HepG2 (cell line): ENCODE measurements at regions not wholly inside any gene's neighbourhood (a gene's known extent, or its start where the extent isn't known, plus 50 kb on each side); places are given as distances from the start of the nearest gene placed in this dataset.

Source experiments
- ATAC-seq: fragments of 200-7000 bp; cut with Tn5 transposase; 3 replicates; pipeline ENCODE4 v1.9.1; 2020; ENCODE audit warnings: mild to moderate bottlenecking, moderate library complexity
- BruUV-seq: library from RNA; stranded (reverse); fragments of 400-500 nt; replicated peaks from 2 replicates; lab custom pipeline; 2021; lab: Mats Ljungman, UMichigan
- CTCF ChIA-PET: fragments of 300-600 bp; formaldehyde crosslinking; extraction: SDS; loops from one replicate; lab custom pipeline; 2021; ENCODE audit warnings: low total read pairs, inconsistent platforms, low intra/inter-chr PET ratio; lab: Yijun Ruan, JAX
- POLR2A ChIA-PET: fragments of 350-600 bp; sonication (Branson Sonifier 250); formaldehyde crosslinking; loops from one replicate; lab custom pipeline; 2020; ENCODE audit warnings: antibody characterized with exemption, inconsistent platforms; lab: Yijun Ruan, JAX
- DNase-seq: peaks from one replicate; pipeline ENCODE4 v3.0.0-alpha.2; 2015; ENCODE audit warnings: low spot score
- FAIRE-seq: peaks from 3 replicates; lab custom pipeline; 2011; peaks lifted over from hg19 to GRCh38; lab: Jason Lieb, UNC
- H2AFZ ChIP-seq: one replicate; pipeline ENCODE4 v1.6.1; 2011; ENCODE audit warnings: low read length, inconsistent platforms
- H3K27ac ChIP-seq: fragments of 300-600 bp; 3 replicates; pipeline ENCODE4 v1.8.0; 2011; ENCODE audit warnings: mixed run types, mild to moderate bottlenecking, mixed read lengths, low read length, inconsistent platforms; ENCODE audit not compliant: insufficient read depth; ENCODE audit errors: extremely low read length
- H3K27me3 ChIP-seq, 2 experiments: fragments of 200-600 bp in 1 of 2; 2 replicates in 1 of 2; 3 replicates in 1 of 2; pipeline versions ENCODE4 v1.6.0 to v1.8.0; 2011; ENCODE audit warnings: low read length in 2 of 2, mild to moderate bottlenecking in 2 of 2, moderate library complexity in 2 of 2, inconsistent platforms in 1 of 2; ENCODE audit not compliant: insufficient read depth in 2 of 2, control insufficient read depth in 1 of 2
- H3K36me3 ChIP-seq, 2 experiments: fragments of 200-600 bp in 1 of 2; replicated peaks in 1 of 2; 2 replicates in 1 of 2; 3 replicates in 1 of 2; pipeline versions ENCODE4 v1.5.1 to v1.8.0; 2011; ENCODE audit warnings: low read length in 2 of 2, inconsistent platforms in 1 of 2; ENCODE audit not compliant: insufficient read depth in 2 of 2, control insufficient read depth in 1 of 2
- H3K4me1 ChIP-seq: 2 replicates; pipeline ENCODE4 v1.5.1; 2012; ENCODE audit warnings: low read length, inconsistent platforms; ENCODE audit not compliant: insufficient read depth
- H3K4me2 ChIP-seq: 2 replicates; pipeline ENCODE4 v1.6.0; 2011; ENCODE audit warnings: low read depth, low read length, inconsistent platforms
- H3K4me3 ChIP-seq, 3 experiments: fragments of 200-600 bp in 1 of 3; sonication (generic), shearing (Covaris generic) in 1 of 3; replicated peaks in 1 of 3; 2 replicates each; pipeline ENCODE4 v1.5.1; 2011 to 2016; ENCODE audit warnings: low read length in 3 of 3, inconsistent platforms in 2 of 3, low read depth in 2 of 3, mild to moderate bottlenecking in 2 of 3, control low read depth in 1 of 3, mixed read lengths in 1 of 3; ENCODE audit not compliant: insufficient read depth in 1 of 3
- H3K79me2 ChIP-seq: one replicate; pipeline ENCODE4 v1.6.1; 2011; ENCODE audit warnings: low read length, inconsistent platforms; ENCODE audit not compliant: insufficient read depth
- H3K9ac ChIP-seq: 2 replicates; pipeline ENCODE4 v1.6.0; 2011; ENCODE audit warnings: mild to moderate bottlenecking, low read depth, low read length, inconsistent platforms; ENCODE audit not compliant: insufficient read depth
- H3K9me3 ChIP-seq: 2 replicates; pipeline ENCODE4 v1.5.1; 2012; ENCODE audit warnings: mild to moderate bottlenecking, low read length
- H4K20me1 ChIP-seq: 2 replicates; pipeline ENCODE4 v1.6.0; 2011; ENCODE audit warnings: inconsistent platforms, mild to moderate bottlenecking, low read length, moderate library complexity; ENCODE audit not compliant: insufficient read depth
- CENPT ChIP-seq: sonication (generic); formaldehyde crosslinking; IDR thresholded peaks from 2 replicates; pipeline ENCODE4 v1.8.0; 2022; ENCODE audit warnings: low read depth, mild to moderate bottlenecking, moderate library complexity, missing genetic modification reagents
- GTF3A ChIP-seq: sonication (generic); formaldehyde crosslinking; conservative IDR thresholded peaks from 2 replicates; pipeline ENCODE4 v1.4.0; 2020; ENCODE audit warnings: mild to moderate bottlenecking, missing genetic modification reagents
- HMG20A ChIP-seq: IDR thresholded peaks from 2 replicates; pipeline ENCODE4 v1.6.1; 2016; ENCODE audit warnings: borderline replicate concordance
- HMGXB3 ChIP-seq: sonication (generic); formaldehyde crosslinking; IDR thresholded peaks from 2 replicates; pipeline ENCODE4 v1.4.0; 2020; ENCODE audit warnings: missing genetic modification reagents, borderline replicate concordance
- MYC ChIP-seq: sonication (generic); formaldehyde crosslinking; IDR thresholded peaks from 2 replicates; pipeline ENCODE4 v1.9.0; 2021; ENCODE audit warnings: missing genetic modification reagents, borderline replicate concordance
- NR2F1 ChIP-seq, 2 experiments: fragments of 450-650 bp in 1 of 2; formaldehyde crosslinking in 1 of 2; IDR thresholded peaks; 2 replicates each; pipeline versions ENCODE4 v1.5.0 to v1.6.1; 2016 to 2020; ENCODE audit warnings: mild to moderate bottlenecking in 1 of 2, missing compliant biosample characterization in 1 of 2, missing genetic modification reagents in 1 of 2, moderate library complexity in 1 of 2
- PBX2 ChIP-seq: IDR thresholded peaks from 2 replicates; pipeline ENCODE4 v1.6.1; 2016; ENCODE audit warnings: control low read depth
- SAP130 ChIP-seq: IDR thresholded peaks from 2 replicates; pipeline ENCODE4 v1.6.1; 2016; ENCODE audit warnings: low read depth
- SP4 ChIP-seq: sonication (generic); formaldehyde crosslinking; IDR thresholded peaks from 2 replicates; pipeline ENCODE4 v1.8.1; 2023; ENCODE audit warnings: mild to moderate bottlenecking, missing genetic modification reagents
- YEATS2 ChIP-seq: sonication (generic); formaldehyde crosslinking; IDR thresholded peaks from 2 replicates; pipeline ENCODE4 v1.4.0; 2020; ENCODE audit warnings: missing genetic modification reagents, borderline replicate concordance
- ZFP37 ChIP-seq: sonication (generic); formaldehyde crosslinking; IDR thresholded peaks from 2 replicates; pipeline ENCODE4 v1.4.0; 2020; ENCODE audit warnings: missing genetic modification reagents, borderline replicate concordance
- ZKSCAN1 ChIP-seq: fragments of 150-350 bp; IDR thresholded peaks from 2 replicates; pipeline ENCODE4 v1.6.1; 2014; ENCODE audit warnings: low read length
- ZNF337 ChIP-seq: sonication (generic); formaldehyde crosslinking; IDR thresholded peaks from 2 replicates; pipeline ENCODE4 v1.5.1; 2020; ENCODE audit warnings: missing genetic modification reagents, low read depth, mild to moderate bottlenecking, borderline replicate concordance
- ZNF614 ChIP-seq: IDR thresholded peaks from 2 replicates; pipeline ENCODE4 v1.6.1; 2018; ENCODE audit warnings: missing biosample characterization, missing genetic modification reagents, inconsistent platforms, borderline replicate concordance
- ZNF629 ChIP-seq: sonication (generic); formaldehyde crosslinking; conservative IDR thresholded peaks from 2 replicates; pipeline ENCODE4 v1.5.0; 2020; ENCODE audit warnings: missing genetic modification reagents
- WGBS: methylation state at CpG from one replicate; pipeline ENCODE4 v1.1.6; 2017; ENCODE audit warnings: low lambda C conversion rate; 5-methylcytosine and 5-hydroxymethylcytosine counted together
- in situ Hi-C: cut with HindIII; loops from 2 replicates; pipeline ENCODE4 v1.10.0; 2017; ENCODE audit warnings: low pct_unique_long_range_greater_than_20kb; ENCODE audit not compliant: extremely low pct_ligation_motif_present
- intact Hi-C: fragments of 100-400 bp; cut with micrococcal nuclease; formaldehyde crosslinking; loops from one replicate; pipeline ENCODE4 v1.10.0; 2022; ENCODE audit not compliant: unreplicated experiment

- Histone ChIP-seq H3K79me2 (no peaks in the 10 kb centered on the region), H3K27ac (no peak overlapping the region), H2AFZ (no peak overlapping the region), H3K9me3 (no peaks in the 10 kb centered on the region), H3K9ac (no peak overlapping the region), H3K4me2 (no peak overlapping the region), H4K20me1 (no peaks in the 10 kb centered on the region), H3K27me3 (no peaks in the 10 kb centered on the region), H3K36me3 (no peaks in the 10 kb centered on the region), H3K4me1 (no peaks in the 10 kb centered on the region), H3K4me3 (no peak overlapping the region)
- no peak for DNase-seq
- WGBS: 0% methylated on average over 1 of the region's 1 CpG
- TF ChIP-seq ZNF629 (CRISPR knock-in tag) (peak; percentile 24; the same call in 1 of the 2 replicates), PBX2 (CRISPR knock-in tag) (no peak), CENPT (CRISPR knock-in tag) (no peak)
- intact Hi-C loops (no loop called here), in situ Hi-C loops (no loop called here)
- ChIA-PET CTCF (no interaction called here), POLR2A (no interaction called here)
- no peak for ATAC-seq
- BruUV-seq: no TSS peak
- FAIRE-seq: no peak
These were observed 79.4 kb upstream of the ARID5B start for GRCh38 chr10:61822096-61822495.

- no peak overlapping the region for H2AFZ ChIP-seq
- no peaks in the 10 kb centered on the region for H4K20me1 ChIP-seq
- H3K79me2 ChIP-seq: no peaks in the 10 kb centered on the region
- in situ Hi-C loops (no loop called here), intact Hi-C loops (no loop called here)
- TF ChIP-seq HMG20A (CRISPR knock-in tag) (no peak), ZNF614 (no peak), YEATS2 (no peak), ZKSCAN1 (no peak), GTF3A (CRISPR knock-in tag) (no peak), SP4 (CRISPR knock-in tag) (no peak), ZFP37 (no peak), NR2F1 (CRISPR knock-in tag; IDR thresholded peaks at IDR 0.05) (no peak), SAP130 (CRISPR knock-in tag) (no peak), HMGXB3 (no peak), ZNF337 (no peak), MYC (no peak)
- no TSS peak for BruUV-seq
- H3K27ac ChIP-seq: no peak overlapping the region
- POLR2A ChIA-PET: no interaction called here
- no peak overlapping the region for H3K4me3 ChIP-seq
- DNase-seq (no peak), ATAC-seq (no peak), FAIRE-seq (no peak)
- no peaks in the 10 kb centered on the region for H3K27me3 ChIP-seq
- WGBS: 51% methylated on average over 3 of the region's 3 CpGs
- CTCF ChIA-PET: no interaction called here
- H3K9ac ChIP-seq: no peak overlapping the region
- no peaks in the 10 kb centered on the region for H3K9me3 ChIP-seq
- no peaks in the 10 kb centered on the region for H3K36me3 ChIP-seq
- no peaks in the 10 kb centered on the region for H3K4me1 ChIP-seq
- H3K4me2 ChIP-seq: no peak overlapping the region
These were observed 78.7 kb upstream of the ARID5B start for GRCh38 chr10:61822781-61823230.
